A549 (cell line): ENCODE measurements at regions not wholly inside any gene's neighbourhood (a gene's known extent, or its start where the extent isn't known, plus 50 kb on each side); places are given as distances from the start of the nearest gene placed in this dataset.

ENCODE experiments used
- ATAC-seq, 2 experiments: fragments of 200-7000 bp in 1 of 2; fragments of >200 bp in 1 of 2; cut with Nextera tagmentation in 1 of 2; cut with Tn5 transposase in 1 of 2; 3 replicates each; pipeline versions ENCODE4 v1.8.0 to v1.9.1; 2018 to 2020; ENCODE audit warnings: mild to moderate bottlenecking in 1 of 2, moderate library complexity in 1 of 2
- CTCF ChIA-PET: fragments of 300-600 bp; sonication (Branson Sonifier 250); formaldehyde crosslinking; extraction: SDS; loops from one replicate; lab custom pipeline; 2021; ENCODE audit warnings: antibody characterized with exemption, inconsistent platforms; lab: Yijun Ruan, JAX
- POLR2A ChIA-PET: fragments of 350-600 bp; formaldehyde crosslinking; extraction: SDS; loops from one replicate; lab custom pipeline; 2021; ENCODE audit warnings: antibody characterized with exemption, inconsistent platforms; lab: Yijun Ruan, JAX
- DNase-seq, 2 experiments: peaks; one replicate each; pipeline versions ENCODE4 v3.0.0 to v3.0.0-alpha.2; 2011 to 2016; ENCODE audit warnings: low read depth in 1 of 2, low spot score in 1 of 2
- FAIRE-seq: peaks from 2 replicates; lab custom pipeline; 2011; peaks lifted over from hg19 to GRCh38; lab: Jason Lieb, UNC
- H3K27ac ChIP-seq, 2 experiments: fragments of >200 bp; sonication (Bioruptor Twin); formaldehyde crosslinking; 3 replicates each; pipeline ENCODE4 v1.5.1; 2016 to 2017
- H3K4me1 ChIP-seq: fragments of >200 bp; sonication (Bioruptor Twin); formaldehyde crosslinking; 3 replicates; pipeline ENCODE4 v1.6.1; 2016
- H3K4me2 ChIP-seq: fragments of >200 bp; sonication (Bioruptor Twin); formaldehyde crosslinking; 3 replicates; pipeline ENCODE4 v1.6.1; 2016
- H3K4me3 ChIP-seq: fragments of >200 bp; sonication (Bioruptor Twin); formaldehyde crosslinking; 3 replicates; pipeline ENCODE4 v1.5.1; 2016
- H3K9me3 ChIP-seq: fragments of >200 bp; sonication (Bioruptor Twin); formaldehyde crosslinking; 3 replicates; pipeline ENCODE4 v1.6.1; 2016
- BHLHE40 ChIP-seq: IDR thresholded peaks from 2 replicates; pipeline ENCODE4 v1.6.1; 2012; ENCODE audit warnings: low read depth, low read length, inconsistent platforms
- CBX2 ChIP-seq: fragments of 200-600 bp; sonication (generic); IDR thresholded peaks from 2 replicates; pipeline ENCODE4 v1.6.1; 2016; ENCODE audit warnings: low read depth, mild to moderate bottlenecking, borderline replicate concordance
- CEBPB ChIP-seq, 2 experiments: fragments of >200 bp in 1 of 2; sonication (Bioruptor Twin) in 1 of 2; formaldehyde crosslinking in 1 of 2; IDR thresholded peaks; 2 replicates each; pipeline ENCODE4 v1.6.1; 2012 to 2016
- ESRRA ChIP-seq: fragments of 150-350 bp; IDR thresholded peaks from 2 replicates; pipeline ENCODE4 v1.6.1; 2014; ENCODE audit warnings: mild to moderate bottlenecking, low read length, borderline replicate concordance
- FOSL2 ChIP-seq, 2 experiments: fragments of 450-650 bp in 1 of 2; fragments of >200 bp in 1 of 2; sonication (Bioruptor Twin) in 1 of 2; formaldehyde crosslinking; IDR thresholded peaks; 2 replicates each; pipeline versions ENCODE4 v1.5.0 to v1.6.1; 2016 to 2020; ENCODE audit warnings: mild to moderate bottlenecking in 1 of 2, moderate library complexity in 1 of 2
- HDAC2 ChIP-seq: fragments of 200-600 bp; sonication (generic); IDR thresholded peaks from 2 replicates; pipeline ENCODE4 v1.6.1; 2016
- HES2 ChIP-seq: fragments of >200 bp; sonication (Bioruptor Twin); formaldehyde crosslinking; IDR thresholded peaks from 2 replicates; pipeline ENCODE4 v1.6.1; 2016
- HOXA7 ChIP-seq: fragments of 250-450 bp; sonication (Bioruptor Pico); IDR thresholded peaks from 2 replicates; pipeline ENCODE4 v1.5.0; 2020; ENCODE audit warnings: mild to moderate bottlenecking, moderate library complexity
- HOXB5 ChIP-seq: fragments of 250-450 bp; sonication (Bioruptor Pico); IDR thresholded peaks from 2 replicates; pipeline ENCODE4 v1.5.0; 2020; ENCODE audit warnings: mild to moderate bottlenecking, moderate library complexity
- JUN ChIP-seq, 2 experiments: fragments of >200 bp; sonication (Bioruptor Twin); formaldehyde crosslinking; IDR thresholded peaks; 2 replicates in 1 of 2; 3 replicates in 1 of 2; pipeline ENCODE4 v1.6.1; 2016 to 2017
- MAFK ChIP-seq: fragments of 450-650 bp; IDR thresholded peaks from 2 replicates; pipeline ENCODE4 v1.6.1; 2014; ENCODE audit not compliant: partially characterized antibody
- MAX ChIP-seq: IDR thresholded peaks from 2 replicates; pipeline ENCODE4 v1.6.1; 2012
- NPAS2 ChIP-seq: fragments of 250-450 bp; sonication (Bioruptor Pico); IDR thresholded peaks from 2 replicates; pipeline ENCODE4 v1.8.0; 2022; ENCODE audit warnings: mild to moderate bottlenecking, moderate library complexity, borderline replicate concordance
- POLR2A ChIP-seq: IDR thresholded peaks from 2 replicates; pipeline ENCODE4 v1.6.1; 2012; ENCODE audit warnings: mild to moderate bottlenecking, low read length
- REST ChIP-seq: fragments of 200-600 bp; sonication (generic); IDR thresholded peaks from 2 replicates; pipeline ENCODE4 v1.6.1; 2016; ENCODE audit warnings: antibody characterized with exemption, mild to moderate bottlenecking, moderate library complexity
- RFX5 ChIP-seq: fragments of 450-650 bp; IDR thresholded peaks from 2 replicates; pipeline ENCODE4 v1.7.1; 2014; ENCODE audit warnings: antibody characterized with exemption, mild to moderate bottlenecking, moderate library complexity
- RNF2 ChIP-seq: fragments of 200-600 bp; sonication (generic); IDR thresholded peaks from 2 replicates; pipeline ENCODE4 v1.6.1; 2016; ENCODE audit warnings: low read depth, mild to moderate bottlenecking, antibody characterized with exemption, moderate library complexity, borderline replicate concordance
- TFCP2L1 ChIP-seq: fragments of 250-450 bp; sonication (Bioruptor Pico); IDR thresholded peaks from 2 replicates; pipeline ENCODE4 v1.5.0; 2021; ENCODE audit warnings: mild to moderate bottlenecking
- ZFP36 ChIP-seq: fragments of 450-650 bp; IDR thresholded peaks from 2 replicates; pipeline ENCODE4 v1.6.1; 2014; ENCODE audit warnings: borderline replicate concordance; ENCODE audit not compliant: partially characterized antibody
- ZSCAN20 ChIP-seq: fragments of 250-450 bp; sonication (Bioruptor Pico); IDR thresholded peaks from 2 replicates; pipeline ENCODE4 v1.8.0; 2022; ENCODE audit warnings: mild to moderate bottlenecking, moderate library complexity
- WGBS: methylation state at CpG from one replicate; pipeline ENCODE4 v1.1.6; 2017; ENCODE audit errors: missing lambda C conversion rate; 5-methylcytosine and 5-hydroxymethylcytosine counted together

- Histone ChIP-seq H3K4me2 (no peak overlapping the region), H3K9me3 (no peaks in the 10 kb centered on the region), H3K27ac (no peak overlapping the region), H3K4me1 (no peaks in the 10 kb centered on the region), H3K4me3 (no peak overlapping the region)
- TF ChIP-seq ZSCAN20 (CRISPR knock-in tag) (no peak), JUN (IDR thresholded peaks at IDR 0.05) (no peak)
- DNase-seq (no peak), ATAC-seq (no peak), FAIRE-seq (no peak)
- 2% methylated on average over 3 of the region's 4 CpGs for WGBS
- ChIA-PET POLR2A (no interaction called here), CTCF (no interaction called here)
Observed at GRCh38 chrX:87813566-87813965, 296.0 kb downstream of the KLHL4 start.

GRCh38 chrX:87846956-87847355, 329.4 kb downstream of the KLHL4 start:
- no peak overlapping the region for H3K27ac ChIP-seq
- H3K4me1 ChIP-seq: no peaks in the 10 kb centered on the region
- ChIA-PET POLR2A (no interaction called here), CTCF (no interaction called here)
- DNase-seq: no peak
- TF ChIP-seq HOXA7: no peak
- TF ChIP-seq HOXB5 (CRISPR knock-in tag): no peak
- no peak for TF ChIP-seq ZFP36
- TF ChIP-seq RFX5: no peak
- TF ChIP-seq TFCP2L1 (CRISPR knock-in tag): no peak
- TF ChIP-seq ESRRA: no peak
- no peak for TF ChIP-seq MAFK
- no peak for ATAC-seq
- WGBS: 69% methylated on average over 1 of the region's 1 CpG
- FAIRE-seq: no peak
- no peak overlapping the region for H3K4me3 ChIP-seq
- H3K4me2 ChIP-seq: no peak overlapping the region
- no peaks in the 10 kb centered on the region for H3K9me3 ChIP-seq

GRCh38 chrX:87873347-87873941, 355.8 kb downstream of the KLHL4 start:
- WGBS: 4% methylated on average over 2 of the region's 2 CpGs

GRCh38 chrX:87874043-87874442, 356.4 kb downstream of the KLHL4 start:
- Histone ChIP-seq H3K4me1 (no peaks in the 10 kb centered on the region), H3K27ac (no peak overlapping the region), H3K4me3 (no peak overlapping the region), H3K9me3 (no peaks in the 10 kb centered on the region), H3K4me2 (no peak overlapping the region)
- ATAC-seq (no peak), DNase-seq (no peak), FAIRE-seq (no peak)
- TF ChIP-seq CBX2 (no peak), CEBPB (IDR thresholded peaks at IDR 0.05) (no peak), BHLHE40 (no peak), NPAS2 (CRISPR knock-in tag) (no peak), MAX (no peak), HDAC2 (no peak)
- WGBS: 31% methylated on average over 8 of the region's 8 CpGs
- ChIA-PET POLR2A (no interaction called here), CTCF (no interaction called here)

More at GRCh38 chrX:87873347-87873941, 355.8 kb downstream of the KLHL4 start:
- Histone ChIP-seq H3K4me3 (no peak overlapping the region), H3K27ac (no peak overlapping the region), H3K9me3 (no peaks in the 10 kb centered on the region), H3K4me1 (no peaks in the 10 kb centered on the region), H3K4me2 (no peak overlapping the region)
- no peak for ATAC-seq
- FAIRE-seq: no peak
- POLR2A ChIA-PET: no interaction called here
- DNase-seq: no peak
- TF ChIP-seq RNF2: no peak
- CTCF ChIA-PET: no interaction called here

- TF ChIP-seq POLR2A (no peak), HES2 (no peak), BHLHE40 (no peak), REST (no peak), FOSL2 (IDR thresholded peaks at IDR 0.05) (no peak), FOSL2 (CRISPR knock-in tag; IDR thresholded peaks at IDR 0.05) (no peak), CEBPB (IDR thresholded peaks at IDR 0.05) (no peak)
- ATAC-seq (no peak), FAIRE-seq (no peak), DNase-seq (no peak)
- POLR2A ChIA-PET: no interaction called here
- H3K4me1 ChIP-seq: no peaks in the 10 kb centered on the region
- H3K27ac ChIP-seq: no peak overlapping the region
- CTCF ChIA-PET: no interaction called here
- WGBS: 30% methylated on average over 8 of the region's 10 CpGs
- no peaks in the 10 kb centered on the region for H3K9me3 ChIP-seq
- no peak overlapping the region for H3K4me3 ChIP-seq
- no peak overlapping the region for H3K4me2 ChIP-seq
Observed at GRCh38 chrX:87878926-87879325, 361.3 kb downstream of the KLHL4 start.
